Vagina (tissue), 2 donors: ENCODE measurements at regions not wholly inside any gene's neighbourhood (a gene's known extent, or its start where the extent isn't known, plus 50 kb on each side); places are given as distances from the start of the nearest gene placed in this dataset.

Source experiments
- DNase-seq, 2 donors: peaks; one replicate each; pipeline ENCODE4 v3.0.0-alpha.2; 2017; ENCODE audit errors: extremely low spot score in 2 of 2
- H3K27ac ChIP-seq: fragments of 200-600 bp; sonication (generic); one replicate; pipeline ENCODE4 v1.5.1; 2019
- H3K27me3 ChIP-seq: fragments of 200-600 bp; sonication (generic); one replicate; pipeline ENCODE4 v1.5.1; 2019
- H3K36me3 ChIP-seq, 2 donors: fragments of 200-600 bp; sonication (generic); one replicate each; pipeline ENCODE4 v1.5.1; 2017 to 2019
- H3K4me1 ChIP-seq: fragments of 200-600 bp; sonication (generic); one replicate; pipeline ENCODE4 v1.5.1; 2019
- H3K4me3 ChIP-seq, 2 donors: fragments of 200-600 bp; sonication (generic); 1 replicate in 1 of 2; 2 replicates in 1 of 2; pipeline ENCODE4 v1.5.1; 2016 to 2019
- H3K9me3 ChIP-seq: fragments of 200-600 bp; sonication (generic); one replicate; pipeline ENCODE4 v1.5.1; 2019
- POLR2A ChIP-seq, 2 donors: fragments of 450-650 bp; IDR thresholded peaks; one replicate each; pipeline ENCODE4 v1.6.1; 2017; ENCODE audit warnings: antibody characterized with exemption in 2 of 2, mild to moderate bottlenecking in 2 of 2, moderate library complexity in 2 of 2
- POLR2AphosphoS5 ChIP-seq, 2 donors: sonication (generic); formaldehyde crosslinking; IDR thresholded peaks; one replicate each; pipeline ENCODE4 v1.9.0; 2017; ENCODE audit warnings: antibody characterized with exemption in 2 of 2, mild to moderate bottlenecking in 2 of 2, low read depth in 1 of 2; ENCODE audit not compliant: insufficient read depth in 1 of 2
- intact Hi-C: fragments of 100-400 bp; cut with DNase I; formaldehyde crosslinking; loops from one replicate; pipeline ENCODE4 v1.15.1; 2023
- TF ChIP-seq, protein P1 (sequence below), 3 experiments: fragments of 450-650 bp in 2 of 3; fragments of 200-600 bp in 1 of 3; sonication (generic) in 1 of 3; IDR thresholded peaks; one replicate each; pipeline ENCODE4 v1.5.1; 2017 to 2019; ENCODE audit warnings: antibody characterized with exemption in 3 of 3, mild to moderate bottlenecking in 2 of 3, moderate library complexity in 2 of 3

DNA sequence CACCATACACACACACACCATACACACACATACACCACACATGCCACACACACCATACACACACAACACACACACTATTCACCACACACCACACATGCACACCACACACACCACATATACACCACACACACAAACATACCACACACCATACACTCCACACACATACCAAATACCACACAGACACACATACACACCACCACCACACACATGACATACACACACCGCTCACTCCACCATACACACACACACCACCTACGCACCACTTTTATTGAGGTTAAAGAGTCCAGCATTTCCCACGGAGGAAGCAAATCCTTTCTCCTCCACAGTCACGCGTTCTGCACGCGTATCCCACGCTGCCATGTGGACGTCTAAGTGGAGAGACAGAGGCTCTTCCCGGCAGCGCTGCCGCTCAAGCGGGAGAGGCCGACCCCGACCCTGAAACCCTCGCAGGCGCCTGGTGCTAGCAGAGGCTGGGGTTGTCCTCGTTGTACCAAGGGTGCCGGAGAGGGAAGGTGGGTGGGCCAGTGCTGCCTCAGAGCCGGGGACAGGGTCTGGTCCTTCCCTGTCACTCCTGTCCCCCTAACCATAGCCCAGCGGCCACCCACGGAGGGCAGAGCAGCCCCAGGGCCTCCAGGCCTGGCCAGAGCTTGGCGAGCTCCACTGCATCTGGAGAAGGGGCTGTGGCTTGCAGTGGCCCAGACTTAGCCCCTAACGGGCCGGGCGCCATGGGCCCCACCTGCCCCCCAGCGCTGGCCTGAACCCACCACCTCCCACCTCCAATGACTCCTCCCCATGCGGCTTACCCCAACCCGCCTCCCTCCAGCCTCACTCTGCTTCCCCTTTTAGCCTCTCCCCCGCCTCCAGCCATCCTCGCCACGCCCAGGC is 1495.0 kb downstream of the BRD1 start:
- intact Hi-C loops, result no loop called here
- no peak overlapping the region for H3K4me3 ChIP-seq
- DNase-seq, result no peak
- no peaks in the 10 kb centered on the region for H3K27me3 ChIP-seq
- no peaks in the 10 kb centered on the region for H3K9me3 ChIP-seq
- H3K4me1 ChIP-seq, result no peaks in the 10 kb centered on the region
- TF ChIP-seq, protein P1, sequence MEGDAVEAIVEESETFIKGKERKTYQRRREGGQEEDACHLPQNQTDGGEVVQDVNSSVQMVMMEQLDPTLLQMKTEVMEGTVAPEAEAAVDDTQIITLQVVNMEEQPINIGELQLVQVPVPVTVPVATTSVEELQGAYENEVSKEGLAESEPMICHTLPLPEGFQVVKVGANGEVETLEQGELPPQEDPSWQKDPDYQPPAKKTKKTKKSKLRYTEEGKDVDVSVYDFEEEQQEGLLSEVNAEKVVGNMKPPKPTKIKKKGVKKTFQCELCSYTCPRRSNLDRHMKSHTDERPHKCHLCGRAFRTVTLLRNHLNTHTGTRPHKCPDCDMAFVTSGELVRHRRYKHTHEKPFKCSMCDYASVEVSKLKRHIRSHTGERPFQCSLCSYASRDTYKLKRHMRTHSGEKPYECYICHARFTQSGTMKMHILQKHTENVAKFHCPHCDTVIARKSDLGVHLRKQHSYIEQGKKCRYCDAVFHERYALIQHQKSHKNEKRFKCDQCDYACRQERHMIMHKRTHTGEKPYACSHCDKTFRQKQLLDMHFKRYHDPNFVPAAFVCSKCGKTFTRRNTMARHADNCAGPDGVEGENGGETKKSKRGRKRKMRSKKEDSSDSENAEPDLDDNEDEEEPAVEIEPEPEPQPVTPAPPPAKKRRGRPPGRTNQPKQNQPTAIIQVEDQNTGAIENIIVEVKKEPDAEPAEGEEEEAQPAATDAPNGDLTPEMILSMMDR (IDR thresholded peaks at IDR 0.05), result no peak
- TF ChIP-seq POLR2A (IDR thresholded peaks at IDR 0.05) (no peak), POLR2AphosphoS5 (IDR thresholded peaks at IDR 0.05; ENCODE audit: insufficient read depth in 1 of 2, low read depth in 1 of 2) (no peak)
- no peak overlapping the region for H3K27ac ChIP-seq
- H3K36me3 ChIP-seq, result no peaks in the 10 kb centered on the region

DNA sequence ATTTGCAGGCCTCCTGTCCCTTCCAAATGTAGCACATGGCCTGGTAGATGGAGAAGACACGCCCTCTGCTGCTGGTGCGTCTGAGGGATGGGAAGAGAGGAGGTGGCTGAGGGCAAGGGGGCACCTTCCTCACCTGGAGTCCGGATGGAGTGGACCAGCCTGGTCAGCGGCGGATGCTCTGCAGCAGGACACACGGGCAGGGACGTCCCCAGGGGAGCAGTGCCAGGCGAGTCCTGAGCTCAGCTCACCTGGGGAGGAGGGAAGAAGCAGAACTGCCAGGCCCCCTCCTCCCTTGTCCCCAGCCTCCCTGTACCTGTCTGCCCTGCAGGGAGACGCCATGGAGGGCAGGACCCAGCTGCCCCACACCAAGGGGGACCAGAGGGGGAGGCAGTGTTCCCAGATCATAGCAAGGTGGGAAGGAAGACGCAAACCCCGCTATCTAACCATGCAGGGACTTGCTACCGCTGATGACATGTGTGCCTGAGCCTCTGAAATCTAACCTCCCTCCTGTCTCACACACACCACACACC is 1495.9 kb downstream of the BRD1 start:
- Histone ChIP-seq H3K4me3 (no peak overlapping the region), H3K9me3 (no peaks in the 10 kb centered on the region), H3K36me3 (no peaks in the 10 kb centered on the region), H3K27me3 (no peaks in the 10 kb centered on the region), H3K27ac (no peak overlapping the region), H3K4me1 (no peaks in the 10 kb centered on the region)
- intact Hi-C loops, result no loop called here
- TF ChIP-seq, protein P1 (IDR thresholded peaks at IDR 0.05), result no peak
- no peak for TF ChIP-seq POLR2A (IDR thresholded peaks at IDR 0.05)
- TF ChIP-seq POLR2AphosphoS5 (IDR thresholded peaks at IDR 0.05; ENCODE audit: insufficient read depth in 1 of 2, low read depth in 1 of 2), result no peak
- no peak for DNase-seq

DNA sequence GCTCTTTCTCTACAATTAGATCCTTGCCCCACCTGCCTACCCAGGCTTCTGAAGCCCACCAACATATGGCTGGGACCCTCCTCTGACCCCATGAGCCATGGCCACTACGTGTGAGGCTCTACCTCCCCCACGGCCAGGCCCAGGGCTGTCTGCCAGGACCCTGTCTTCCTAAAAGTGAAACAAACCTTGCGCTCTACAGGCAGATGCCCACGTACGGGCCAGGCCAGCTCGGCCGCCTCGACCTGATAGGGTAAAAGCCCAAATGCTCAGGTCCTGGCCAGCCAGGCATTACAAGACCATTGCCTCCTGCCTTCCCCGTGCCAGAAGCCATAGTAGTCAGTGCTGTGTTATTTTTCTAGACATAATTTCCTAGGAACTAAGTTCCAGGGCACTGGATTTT is 1496.4 kb downstream of the BRD1 start:
- Histone ChIP-seq H3K27me3 (no peaks in the 10 kb centered on the region), H3K36me3 (no peaks in the 10 kb centered on the region), H3K9me3 (no peaks in the 10 kb centered on the region), H3K27ac (no peak overlapping the region), H3K4me3 (no peak overlapping the region), H3K4me1 (no peaks in the 10 kb centered on the region)
- DNase-seq, result no peak
- TF ChIP-seq, protein P1 (IDR thresholded peaks at IDR 0.05), result no peak
- intact Hi-C loops, result no loop called here

DNA sequence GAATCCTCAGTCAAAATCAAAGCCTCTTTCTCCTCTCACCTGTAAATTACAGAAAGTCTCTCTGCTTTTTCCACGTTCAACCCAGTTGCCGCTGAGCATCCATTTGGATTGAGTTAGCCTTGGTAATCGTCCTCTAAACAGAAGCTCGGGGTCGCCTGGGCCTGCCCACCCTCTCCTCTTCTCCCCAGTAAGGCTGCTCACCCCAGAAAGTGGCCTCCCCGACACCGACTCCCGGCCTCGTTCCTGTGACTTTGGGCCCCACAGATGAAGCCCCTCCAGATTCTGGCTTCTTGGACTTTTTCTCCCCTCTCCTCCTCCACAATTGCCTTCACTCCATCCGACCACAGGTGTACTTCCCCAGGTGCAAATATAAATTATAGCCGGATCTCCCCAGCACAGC is 1500.0 kb downstream of the BRD1 start:
- Histone ChIP-seq H3K36me3 (no peaks in the 10 kb centered on the region), H3K27ac (no peak overlapping the region), H3K27me3 (no peaks in the 10 kb centered on the region), H3K4me3 (no peak overlapping the region), H3K9me3 (no peaks in the 10 kb centered on the region), H3K4me1 (no peaks in the 10 kb centered on the region)
- no peak for DNase-seq
- intact Hi-C loops, result no loop called here
- TF ChIP-seq POLR2A (IDR thresholded peaks at IDR 0.05) (no peak), POLR2AphosphoS5 (IDR thresholded peaks at IDR 0.05; ENCODE audit: insufficient read depth in 1 of 2, low read depth in 1 of 2) (no peak)
- TF ChIP-seq, protein P1 (IDR thresholded peaks at IDR 0.05), result no peak

DNA sequence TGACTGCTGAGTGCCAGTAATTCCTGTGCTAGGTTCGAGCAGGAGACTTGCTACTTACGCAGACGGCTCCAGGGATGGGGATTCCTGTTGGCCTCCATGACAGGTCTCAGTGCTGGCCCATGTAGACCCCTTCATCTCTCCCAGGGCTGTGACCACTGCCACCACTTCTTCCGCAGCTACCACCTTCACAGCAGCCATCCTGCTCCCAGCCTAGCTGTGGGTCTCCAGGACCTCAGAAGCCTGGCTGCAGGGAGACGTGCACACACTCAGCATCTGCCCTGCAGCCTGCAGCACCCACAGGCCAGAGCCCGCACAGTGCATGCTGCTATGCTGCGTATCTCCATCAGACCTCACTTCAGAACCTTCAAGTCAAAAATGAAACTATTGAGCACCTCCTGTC is 1503.9 kb downstream of the BRD1 start:
- intact Hi-C loops, result no loop called here
- TF ChIP-seq, protein P1 (IDR thresholded peaks at IDR 0.05), result no peak
- TF ChIP-seq POLR2AphosphoS5 (IDR thresholded peaks at IDR 0.05; ENCODE audit: insufficient read depth in 1 of 2, low read depth in 1 of 2), result no peak
- no peak for TF ChIP-seq POLR2A (IDR thresholded peaks at IDR 0.05)
- no peak overlapping the region for H3K4me3 ChIP-seq
- H3K9me3 ChIP-seq, result no peaks in the 10 kb centered on the region
- no peaks in the 10 kb centered on the region for H3K27me3 ChIP-seq
- H3K27ac ChIP-seq, result no peak overlapping the region
- DNase-seq, result no peak
- no peaks in the 10 kb centered on the region for H3K36me3 ChIP-seq
- no peaks in the 10 kb centered on the region for H3K4me1 ChIP-seq
